NCI-H2227 (cell line): ENCODE measurements at regions not wholly inside any gene's neighbourhood (a gene's known extent, or its start where the extent isn't known, plus 50 kb on each side); places are given as distances from the start of the nearest gene placed in this dataset.

Experiments
- DNase-seq: peaks from one replicate; lab custom pipeline; 2025; ENCODE audit not compliant: unreplicated experiment; lab: John Stamatoyannopoulos, UW

- no peak for DNase-seq
These were observed 366.6 kb upstream of the TMEM132C start for GRCh38 chr12:127900386-127900785.

DNA sequence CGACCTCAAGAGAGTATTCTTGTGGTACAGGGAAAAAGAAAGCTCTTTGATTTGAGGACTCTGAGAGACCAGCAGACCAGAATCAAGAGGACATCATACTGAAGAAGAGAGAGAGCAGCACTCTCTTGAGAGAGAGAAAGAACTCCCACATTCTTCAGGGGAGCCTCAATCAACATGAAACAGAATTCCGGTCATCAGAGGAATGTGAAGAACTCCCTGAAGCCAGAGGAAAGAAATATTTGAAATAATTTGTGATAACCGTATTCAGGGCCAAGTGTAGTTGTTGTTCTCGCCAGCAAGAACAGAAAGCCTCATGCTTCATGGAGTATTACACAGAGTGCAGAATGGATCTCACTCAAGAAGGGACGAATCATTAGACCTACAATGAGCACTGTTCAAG lies 363.8 kb upstream of the TMEM132C start:
- DNase-seq, result no peak

GRCh38 chr12:127909041-127909440 lies 357.9 kb upstream of the TMEM132C start:
- DNase-seq, result no peak

DNA sequence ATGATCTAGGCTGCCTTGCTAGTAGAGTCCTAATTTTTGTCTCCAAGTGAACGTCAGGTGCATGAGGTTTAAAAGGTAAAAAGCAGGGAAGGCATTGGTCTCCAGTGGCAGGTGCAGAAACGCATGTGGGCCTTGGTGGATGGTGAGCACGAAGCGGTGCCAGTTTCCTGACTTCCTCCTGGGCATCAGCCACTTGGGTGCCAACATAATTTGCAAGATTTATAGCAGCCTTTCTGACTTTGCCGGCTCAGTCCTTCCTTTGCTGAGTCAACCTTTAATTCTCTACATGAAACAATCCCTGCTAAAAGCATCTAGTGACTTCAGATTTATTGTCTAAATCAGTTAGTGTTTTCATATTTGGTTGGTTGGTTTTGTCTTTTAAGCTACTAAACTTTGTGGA lies 355.7 kb upstream of the TMEM132C start:
- no peak for DNase-seq

DNA sequence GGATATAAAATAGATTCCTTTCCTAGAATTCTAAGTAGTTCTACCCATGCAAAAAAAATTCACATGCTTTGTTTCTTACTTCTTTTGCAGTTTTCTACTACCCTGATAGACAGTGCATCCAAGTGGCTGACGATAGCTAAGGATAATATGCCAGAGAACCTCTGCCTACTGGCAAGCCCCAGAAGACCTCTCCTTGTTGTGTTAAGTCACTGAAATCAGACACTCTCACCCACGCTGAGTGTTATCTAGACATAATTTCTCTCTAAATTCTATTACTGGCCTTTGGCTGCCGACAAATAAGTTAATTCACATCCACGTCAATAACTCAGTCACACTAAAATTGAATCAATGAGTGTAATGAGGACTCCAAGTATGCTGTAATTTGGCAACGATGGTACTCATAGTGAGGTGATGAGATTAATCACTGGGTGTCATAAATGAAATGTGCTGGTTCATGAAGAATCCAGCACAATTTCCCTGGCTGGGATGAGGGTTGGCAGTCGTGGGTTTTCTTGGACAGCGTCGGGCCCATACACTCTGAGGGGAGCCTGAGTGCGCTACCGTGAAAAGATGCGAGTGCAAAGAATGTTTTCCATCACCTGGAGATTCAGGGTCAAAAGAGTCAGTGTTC lies 354.8 kb upstream of the TMEM132C start:
- DNase-seq, result no peak

DNA sequence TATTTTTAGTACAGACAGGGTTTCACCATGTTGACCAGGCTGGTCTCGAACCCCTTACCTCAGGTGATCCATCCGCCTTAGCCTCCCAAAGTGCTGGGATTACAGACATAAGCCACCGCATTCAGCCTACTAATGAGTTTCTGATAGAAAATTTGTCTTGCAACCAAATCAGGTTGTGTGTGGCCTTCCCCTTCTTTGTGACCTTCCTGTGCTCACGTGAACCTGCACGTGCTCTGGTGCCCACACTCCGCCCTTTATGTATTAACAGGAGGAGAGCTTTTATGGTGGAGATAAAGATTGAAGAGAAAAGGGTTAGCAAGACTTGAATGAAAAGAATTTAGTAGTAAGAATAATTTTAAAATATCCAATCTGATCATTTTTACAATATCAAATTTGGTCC lies 343.5 kb upstream of the TMEM132C start:
- DNase-seq, result no peak

DNA sequence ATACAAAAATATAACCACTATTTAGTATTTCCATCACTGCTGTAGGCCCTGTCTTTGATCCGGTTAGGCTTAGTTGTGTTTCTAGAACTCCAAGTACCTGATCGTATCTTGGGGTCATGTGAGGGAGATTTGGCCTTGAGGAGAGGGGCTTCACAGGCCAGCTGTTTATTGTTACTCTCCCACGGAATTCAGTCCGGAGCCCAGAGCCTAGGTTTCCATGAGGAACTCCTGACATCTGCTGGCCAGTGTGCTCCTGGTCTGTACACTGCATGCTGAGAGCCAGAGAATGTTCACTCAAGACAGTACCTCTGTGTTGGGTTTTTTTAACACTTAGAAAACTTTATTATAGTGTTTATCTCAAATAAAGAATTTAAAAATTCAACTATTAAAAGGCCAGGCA lies 341.0 kb upstream of the TMEM132C start:
- no peak for DNase-seq

DNA sequence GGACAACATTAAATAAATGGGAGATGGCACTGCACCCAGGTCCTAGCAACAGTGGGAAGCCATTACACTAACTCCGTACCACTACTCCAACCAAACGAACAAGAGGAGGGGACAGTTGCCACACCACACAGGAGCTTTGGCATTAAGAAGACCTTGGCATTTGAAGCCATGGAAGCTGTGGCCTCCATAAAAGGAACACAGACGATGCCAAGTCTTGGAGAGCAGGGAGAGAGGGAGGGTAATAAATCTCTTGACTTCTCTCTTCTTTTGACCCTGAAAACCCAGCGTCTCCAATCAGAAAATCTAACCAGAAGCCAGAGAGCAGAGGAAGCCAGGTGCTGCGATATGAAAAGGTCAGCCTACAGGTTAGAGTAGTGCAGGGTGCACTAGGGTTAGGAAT lies 338.8 kb upstream of the TMEM132C start:
- no peak for DNase-seq

DNA sequence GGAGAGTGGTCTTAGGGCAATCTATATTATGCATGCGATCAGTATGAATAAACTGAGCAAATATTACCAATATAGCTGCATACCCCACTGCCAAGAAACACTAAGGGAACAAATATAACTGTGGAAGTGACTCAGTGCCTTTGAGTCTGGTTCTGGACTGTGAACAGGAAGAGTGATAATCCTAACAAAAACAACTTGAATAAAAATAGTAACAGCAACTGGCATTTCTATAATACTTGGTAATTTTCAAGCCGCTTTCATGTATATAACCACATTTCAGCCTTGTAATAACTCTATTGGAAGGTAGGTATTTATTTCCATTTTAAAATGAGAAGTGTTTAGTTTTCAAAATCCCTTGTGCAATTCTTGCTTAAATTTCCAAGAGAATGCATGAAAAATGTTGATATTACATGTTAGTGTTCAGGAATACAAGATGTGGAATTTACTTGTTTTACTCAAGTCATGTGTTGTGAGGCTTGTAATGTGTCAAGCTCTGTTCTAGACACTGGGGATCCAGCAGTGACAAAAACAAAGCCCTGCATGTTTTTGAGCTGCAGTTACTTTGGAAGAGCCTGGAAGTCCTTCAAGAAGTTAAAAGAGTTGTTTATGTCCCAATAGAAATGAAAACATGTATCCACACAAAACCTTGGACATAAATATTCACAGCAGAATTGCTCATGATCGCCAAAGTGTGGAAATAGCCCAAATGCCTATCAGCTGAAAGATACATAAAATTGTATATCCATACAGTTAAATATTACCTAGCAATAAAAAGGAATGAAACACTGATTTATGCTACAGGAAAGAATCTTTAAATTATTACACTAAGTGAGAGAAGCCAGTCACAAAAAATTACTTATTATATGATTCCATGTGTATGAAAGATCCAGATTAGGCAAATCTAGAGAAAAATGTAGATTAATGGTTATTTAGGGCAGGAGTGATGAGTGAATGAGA lies 338.1 kb upstream of the TMEM132C start:
- DNase-seq, result no peak

GRCh38 chr12:127930122-127930521 lies 336.8 kb upstream of the TMEM132C start:
- DNase-seq, result no peak

DNA sequence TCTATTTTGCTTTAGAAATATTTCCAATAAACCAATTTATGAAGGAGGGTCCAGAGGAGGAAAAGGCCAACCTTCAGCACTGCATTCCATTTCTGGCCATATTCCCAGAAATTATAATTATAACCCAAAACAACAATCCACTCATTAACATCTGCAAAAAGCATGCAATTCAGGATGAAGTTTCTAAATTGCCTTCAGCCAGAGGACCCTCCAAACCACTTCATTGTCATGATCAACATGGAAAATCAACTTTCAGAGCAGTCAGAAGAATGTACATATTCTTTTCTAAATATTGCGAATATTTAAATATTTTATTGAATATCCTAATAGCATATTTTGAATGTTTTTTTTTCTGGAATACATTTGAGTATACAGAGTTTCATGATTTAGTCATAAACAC lies 332.6 kb upstream of the TMEM132C start:
- no peak for DNase-seq

GRCh38 chr12:127936463-127936862 lies 330.5 kb upstream of the TMEM132C start:
- DNase-seq, result no peak

- DNase-seq, result no peak
These were observed 325.6 kb upstream of the TMEM132C start for GRCh38 chr12:127941332-127941731.

- no peak for DNase-seq
These were observed 324.0 kb upstream of the TMEM132C start for GRCh38 chr12:127942981-127943380.

GRCh38 chr12:127943481-127944210 lies 323.3 kb upstream of the TMEM132C start:
- DNase-seq, result no peak

- no peak for DNase-seq
These were observed 322.6 kb upstream of the TMEM132C start for GRCh38 chr12:127944211-127944899.

GRCh38 chr12:127957001-127957660 lies 309.8 kb upstream of the TMEM132C start:
- no peak for DNase-seq

DNA sequence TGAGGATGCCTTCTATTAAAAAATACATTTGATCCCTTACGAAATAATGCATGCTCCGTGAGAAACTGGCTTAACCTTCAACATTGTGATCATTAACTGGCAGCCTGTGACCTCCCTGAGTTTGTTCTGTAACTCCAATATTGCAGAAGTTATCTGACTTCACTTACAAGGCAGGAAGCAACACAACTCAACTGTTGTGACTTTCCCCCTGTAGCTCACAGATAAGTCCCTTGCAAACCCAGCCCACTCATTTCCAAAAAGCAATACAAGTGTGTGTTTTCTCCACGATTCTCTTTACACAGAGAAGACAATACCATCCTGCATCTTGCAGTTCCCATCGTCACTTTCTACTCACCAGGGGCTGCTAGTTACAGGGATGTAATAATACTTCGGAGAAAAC lies 304.7 kb upstream of the TMEM132C start:
- DNase-seq, result no peak

- DNase-seq, result no peak
These were observed 303.0 kb upstream of the TMEM132C start for GRCh38 chr12:127963933-127964332.

DNA sequence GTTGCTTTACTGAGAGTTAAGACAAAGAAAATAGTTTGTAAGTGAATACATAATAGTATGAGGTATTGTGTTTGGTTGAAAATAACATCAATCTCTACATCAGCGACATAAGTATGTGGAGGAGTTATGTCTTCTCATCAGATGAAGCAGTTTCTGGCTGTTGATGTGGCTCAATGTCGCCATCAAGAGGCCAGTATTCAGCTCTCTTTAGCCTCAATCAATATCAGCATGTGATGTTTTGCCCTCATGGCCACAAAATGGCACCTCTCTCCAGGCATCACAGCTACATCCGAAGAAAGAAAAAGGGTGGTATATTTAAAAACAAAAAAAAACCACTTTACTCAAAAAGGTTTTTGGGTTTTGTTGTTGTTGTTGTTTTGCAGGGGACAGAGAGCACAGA lies 302.3 kb upstream of the TMEM132C start:
- DNase-seq, result no peak

GRCh38 chr12:127966331-127966730 lies 300.6 kb upstream of the TMEM132C start:
- no peak for DNase-seq
